H1 (cell line): ENCODE measurements at regions not wholly inside any gene's neighbourhood (a gene's known extent, or its start where the extent isn't known, plus 50 kb on each side); places are given as distances from the start of the nearest gene placed in this dataset.

Experiments used
- CTCF ChIA-PET: fragments of 300-600 bp; sonication (Branson Sonifier 250); formaldehyde crosslinking; loops from one replicate; lab custom pipeline; 2021; ENCODE audit not compliant: partially characterized antibody; lab: Charles Lee
- POLR2A ChIA-PET: fragments of 300-600 bp; sonication (Branson Sonifier 250); formaldehyde crosslinking; loops from one replicate; lab custom pipeline; 2021; ENCODE audit warnings: inconsistent platforms; ENCODE audit not compliant: partially characterized antibody; lab: Charles Lee
- DNase-seq, 2 experiments: peaks; one replicate each; pipeline versions ENCODE4 v3.0.0 to v3.0.0-alpha.2; 2010 to 2022; ENCODE audit warnings: low spot score in 2 of 2, low read depth in 1 of 2, mixed read lengths in 1 of 2
- FAIRE-seq: peaks from 2 replicates; lab custom pipeline; 2011; peaks lifted over from hg19 to GRCh38; lab: Jason Lieb, UNC
- H2AFZ ChIP-seq: 2 replicates; pipeline ENCODE4 v1.8.1; 2012; ENCODE audit warnings: low read length, inconsistent platforms
- H2AK5ac ChIP-seq: 2 replicates; pipeline ENCODE4 v1.6.1; 2013; ENCODE audit warnings: low read depth, low read length
- H2BK120ac ChIP-seq: replicated peaks from 2 replicates; pipeline ENCODE3; 2013; ENCODE audit warnings: low read depth, low read length, inconsistent platforms
- H2BK12ac ChIP-seq: 2 replicates; pipeline ENCODE4 v1.6.1; 2013; ENCODE audit warnings: low read depth, low read length
- H2BK15ac ChIP-seq: 2 replicates; pipeline ENCODE4 v1.6.1; 2013; ENCODE audit warnings: low read length
- H2BK20ac ChIP-seq: 2 replicates; pipeline ENCODE4 v1.6.1; 2013; ENCODE audit warnings: low read length
- H2BK5ac ChIP-seq: 2 replicates; pipeline ENCODE4 v1.6.1; 2013; ENCODE audit warnings: low read depth, low read length
- H3K14ac ChIP-seq: 2 replicates; pipeline ENCODE4 v1.6.1; 2013; ENCODE audit warnings: inconsistent platforms; ENCODE audit not compliant: insufficient read length
- H3K18ac ChIP-seq: 2 replicates; pipeline ENCODE4 v1.6.1; 2013; ENCODE audit warnings: low read length; ENCODE audit errors: extremely low read depth
- H3K23ac ChIP-seq: 2 replicates; pipeline ENCODE4 v1.6.1; 2013; ENCODE audit warnings: inconsistent platforms; ENCODE audit not compliant: insufficient read length
- H3K23me2 ChIP-seq: 2 replicates; pipeline ENCODE4 v1.6.1; 2013; ENCODE audit warnings: low read depth, low read length
- H3K27ac ChIP-seq: 2 replicates; pipeline ENCODE4 v1.6.1; 2011; ENCODE audit warnings: low read depth, low read length, inconsistent platforms
- H3K27me3 ChIP-seq, 4 experiments: replicated peaks in 1 of 4; 1 replicate in 1 of 4; 2 replicates in 3 of 4; pipeline versions ENCODE4 v1.6.1 to v1.8.1; 2011 to 2013; ENCODE audit warnings: low read length in 3 of 4, mild to moderate bottlenecking in 3 of 4, inconsistent platforms in 2 of 4, mixed read lengths in 2 of 4, moderate library complexity in 1 of 4; ENCODE audit not compliant: control insufficient read depth in 3 of 4, insufficient read depth in 3 of 4; ENCODE audit errors: extremely low read depth in 1 of 4
- H3K36me3 ChIP-seq, 4 experiments: 2 replicates each; pipeline versions ENCODE4 v1.6.1 to v1.8.1; 2011 to 2013; ENCODE audit warnings: mild to moderate bottlenecking in 4 of 4, low read length in 3 of 4, moderate library complexity in 2 of 4, control low read depth in 1 of 4, inconsistent platforms in 1 of 4; ENCODE audit not compliant: insufficient read depth in 4 of 4, control insufficient read depth in 2 of 4
- H3K4ac ChIP-seq: replicated peaks from 2 replicates; pipeline ENCODE3; 2013; ENCODE audit warnings: low read length, low read depth, mixed read lengths, inconsistent platforms; ENCODE audit not compliant: insufficient read length
- H3K4me1 ChIP-seq, 4 experiments: replicated peaks in 1 of 4; 1 replicate in 1 of 4; 2 replicates in 3 of 4; pipeline versions ENCODE4 v1.6.1 to v1.8.1; 2011 to 2013; ENCODE audit warnings: low read length in 3 of 4, inconsistent platforms in 2 of 4, mixed read lengths in 1 of 4; ENCODE audit not compliant: insufficient read depth in 4 of 4, control insufficient read depth in 3 of 4
- H3K4me2 ChIP-seq, 2 experiments: 2 replicates each; pipeline versions ENCODE4 v1.6.1 to v1.8.1; 2011 to 2013; ENCODE audit warnings: low read depth in 2 of 2, low read length in 2 of 2, control low read depth in 1 of 2, inconsistent platforms in 1 of 2, mild to moderate bottlenecking in 1 of 2; ENCODE audit not compliant: insufficient read depth in 1 of 2
- H3K4me3 ChIP-seq, 4 experiments: fragments of 200-600, 300-600 bp in 1 of 4; sonication (generic), shearing (Covaris generic), sonication (Bioruptor Twin) in 1 of 4; 2 replicates each; pipeline versions ENCODE4 v1.5.1 to v1.8.1; 2011 to 2016; ENCODE audit warnings: low read length in 4 of 4, low read depth in 3 of 4, control low read depth in 2 of 4, inconsistent platforms in 2 of 4, mild to moderate bottlenecking in 2 of 4, mixed read lengths in 1 of 4, moderate library complexity in 1 of 4; ENCODE audit not compliant: insufficient read depth in 2 of 4; ENCODE audit errors: extremely low read depth in 1 of 4
- H3K56ac ChIP-seq: replicated peaks from 2 replicates; pipeline ENCODE3; 2013; ENCODE audit warnings: low read depth, mild to moderate bottlenecking, mixed read lengths, low read length, inconsistent platforms; ENCODE audit not compliant: insufficient read length
- H3K79me1 ChIP-seq: 2 replicates; pipeline ENCODE4 v1.6.1; 2013; ENCODE audit warnings: low read depth, low read length, control low read depth
- H3K79me2 ChIP-seq, 2 experiments: 2 replicates each; pipeline versions ENCODE4 v1.6.1 to v1.8.1; 2012 to 2013; ENCODE audit warnings: low read length in 2 of 2, mild to moderate bottlenecking in 2 of 2, inconsistent platforms in 1 of 2; ENCODE audit not compliant: insufficient read depth in 2 of 2, control insufficient read depth in 1 of 2
- H3K9ac ChIP-seq, 4 experiments: replicated peaks in 1 of 4; 1 replicate in 1 of 4; 2 replicates in 3 of 4; pipeline versions ENCODE4 v1.6.1 to v1.8.1; 2011 to 2013; ENCODE audit warnings: low read depth in 3 of 4, low read length in 3 of 4, control low read depth in 2 of 4, mild to moderate bottlenecking in 2 of 4, moderate library complexity in 2 of 4, inconsistent platforms in 1 of 4; ENCODE audit errors: extremely low read depth in 1 of 4
- H3K9me3 ChIP-seq, 2 experiments: 2 replicates each; pipeline versions ENCODE4 v1.6.1 to v1.8.1; 2012 to 2013; ENCODE audit warnings: mild to moderate bottlenecking in 2 of 2, moderate library complexity in 2 of 2, control low read depth in 1 of 2, inconsistent platforms in 1 of 2, low read depth in 1 of 2, low read length in 1 of 2, mixed read lengths in 1 of 2; ENCODE audit not compliant: insufficient read depth in 2 of 2
- H4K20me1 ChIP-seq, 2 experiments: replicated peaks in 1 of 2; 2 replicates each; pipeline versions ENCODE3 to v1.8.1; 2011 to 2013; ENCODE audit warnings: inconsistent platforms in 2 of 2, low read length in 2 of 2, mild to moderate bottlenecking in 1 of 2; ENCODE audit not compliant: insufficient read depth in 2 of 2, control insufficient read depth in 1 of 2
- H4K5ac ChIP-seq: 2 replicates; pipeline ENCODE4 v1.6.1; 2013; ENCODE audit warnings: low read length, low read depth, mixed read lengths, inconsistent platforms; ENCODE audit not compliant: insufficient read length
- H4K8ac ChIP-seq: 2 replicates; pipeline ENCODE4 v1.8.0; 2013; ENCODE audit warnings: mild to moderate bottlenecking, moderate library complexity, low read length, inconsistent platforms; ENCODE audit not compliant: insufficient read depth; ENCODE audit errors: extremely low read depth
- H4K91ac ChIP-seq: replicated peaks from 2 replicates; pipeline ENCODE3; 2013; ENCODE audit warnings: low read length, mixed read lengths, inconsistent platforms; ENCODE audit not compliant: insufficient read length
- ASH2L ChIP-seq: fragments of 200-600, 300-600 bp; sonication (generic); IDR thresholded peaks from one replicate; pipeline ENCODE4 v1.7.1; 2017; ENCODE audit warnings: low read length
- CHD2 ChIP-seq: IDR thresholded peaks from 2 replicates; pipeline ENCODE4 v1.6.1; 2012; ENCODE audit warnings: low read length, improper control_type of control experiment
- CREB1 ChIP-seq: IDR thresholded peaks from 2 replicates; pipeline ENCODE4 v1.6.1; 2012; ENCODE audit warnings: inconsistent platforms
- EGR1 ChIP-seq: IDR thresholded peaks from 2 replicates; pipeline ENCODE4 v1.6.1; 2011; ENCODE audit warnings: low read depth, low read length, borderline replicate concordance
- HDAC2 ChIP-seq, 2 experiments: fragments of 300-600 bp in 1 of 2; sonication (generic) in 1 of 2; IDR thresholded peaks; 2 replicates each; pipeline ENCODE4 v1.6.1; 2011 to 2012; ENCODE audit warnings: low read depth in 2 of 2, low read length in 2 of 2, mild to moderate bottlenecking in 2 of 2, moderate library complexity in 2 of 2, borderline replicate concordance in 1 of 2, inconsistent platforms in 1 of 2
- RBBP5 ChIP-seq: IDR thresholded peaks from 2 replicates; pipeline ENCODE4 v1.7.1; 2012; ENCODE audit warnings: low read depth, mild to moderate bottlenecking, inconsistent platforms, low read length, moderate library complexity, borderline replicate concordance
- TAF7 ChIP-seq: optimal IDR thresholded peaks from 2 replicates; pipeline ENCODE3; 2011; ENCODE audit warnings: low read depth, mild to moderate bottlenecking, inconsistent platforms, low read length, moderate library complexity, borderline replicate concordance
- TCF12 ChIP-seq: IDR thresholded peaks from 2 replicates; pipeline ENCODE4 v1.6.1; 2011; ENCODE audit warnings: low read depth, mild to moderate bottlenecking, low read length
- YY1 ChIP-seq: IDR thresholded peaks from 2 replicates; pipeline ENCODE4 v1.6.1; 2011; ENCODE audit warnings: low read depth, mild to moderate bottlenecking, low read length
- WGBS, 2 experiments: shearing (Covaris generic) in 1 of 2; methylation state at CpG; one replicate each; pipeline versions ENCODE4 v1.1.6 to v1.1.7; 2013 to 2015; ENCODE audit warnings: low lambda C conversion rate in 2 of 2, mixed read lengths in 2 of 2, inconsistent platforms in 1 of 2, low coverage in 1 of 2, missing lambda C conversion rate in 1 of 2; ENCODE audit not compliant: insufficient replicate concordance in 2 of 2, insufficient coverage in 1 of 2, insufficient read length in 1 of 2; ENCODE audit errors: extremely low coverage in 1 of 2, missing lambda C conversion rate in 1 of 2; 5-methylcytosine and 5-hydroxymethylcytosine counted together

GRCh38 chr4:151472711-151473110 is 63.7 kb downstream of the FHIP1A start:
- Histone ChIP-seq H4K91ac (no peak overlapping the region), H2BK120ac (no peak overlapping the region), H2AFZ (no peak overlapping the region), H3K27ac (no peak overlapping the region), H3K4me3 (no peak overlapping the region), H3K4me1 (peaks cover 2 to 11% (median 6%) of the 10 kb centered on the region in 4 experiments; a peak in 4 of 7 replicates), H4K8ac (no peak overlapping the region), H2BK12ac (no peak overlapping the region), H3K27me3 (no peaks in the 10 kb centered on the region), H4K20me1 (no peaks in the 10 kb centered on the region), H2BK5ac (no peak overlapping the region), H2BK20ac (no peak overlapping the region), H3K18ac (no peak overlapping the region), H3K4me2 (no peak overlapping the region), H3K14ac (no peak overlapping the region), H3K23me2 (no peaks in the 10 kb centered on the region), H3K79me1 (peaks cover 2% of the 10 kb centered on the region; the same call in 1 of the 2 replicates), H3K36me3 (no peaks in the 10 kb centered on the region), H3K79me2 (peaks cover 0 to 87% of the 10 kb centered on the region in 2 experiments; a peak in 3 of 4 replicates)
- DNase-seq (no peak), FAIRE-seq (no peak)
- TF ChIP-seq TAF7 (no peak), ASH2L (no peak), RBBP5 (no peak), YY1 (no peak), TCF12 (no peak), CREB1 (no peak), CHD2 (no peak), HDAC2 (IDR thresholded peaks at IDR 0.05; ENCODE audit: borderline replicate concordance in 1 of 2, low read depth in 2 of 2, low read length in 2 of 2) (no peak), EGR1 (no peak)
- TF ChIP-seq, all 59 proteins: peak for 0
- Histone ChIP-seq H3K56ac (no peak overlapping the region), H3K9ac (no peak overlapping the region), H2AK5ac (no peak overlapping the region), H3K9me3 (no peaks in the 10 kb centered on the region), H3K23ac (no peak overlapping the region), H2BK15ac (no peak overlapping the region), H3K4ac (no peak overlapping the region), H4K5ac (no peak overlapping the region)
- 75% methylated on average over 1 of the region's 1 CpG; no CpG with 5 or more reads in 1 of the 2 experiments for WGBS, 2 experiments
- CTCF ChIA-PET = interaction anchor here (0.7 to 2.7 kb wide), 3 partner anchors 11 to 60 kb away, joined by 3 to 6 read pairs (median 3); no protein-coding TSS in a partner anchor
- POLR2A ChIA-PET = no interaction called here
